A673 (cell line): ENCODE measurements at regions not wholly inside any gene's neighbourhood (a gene's known extent, or its start where the extent isn't known, plus 50 kb on each side); places are given as distances from the start of the nearest gene placed in this dataset.

Source experiments
- BruUV-seq: library from RNA; stranded (reverse); fragments of 400-500 nt; replicated peaks from 2 replicates; lab custom pipeline; 2021; lab: Mats Ljungman, UMichigan
- CTCF ChIA-PET: fragments of 300-600 bp; sonication (Branson Sonifier 250); formaldehyde crosslinking; loops from one replicate; lab custom pipeline; 2022; ENCODE audit warnings: antibody characterized with exemption; lab: Charles Lee
- POLR2A ChIA-PET: fragments of 300-600 bp; sonication (Branson Sonifier 250); formaldehyde crosslinking; loops from one replicate; lab custom pipeline; 2022; ENCODE audit warnings: antibody characterized with exemption; ENCODE audit not compliant: low non-redundant PET; lab: Charles Lee
- DNase-seq: peaks from one replicate; pipeline ENCODE4 v3.0.0-alpha.2; 2015; ENCODE audit warnings: low spot score
- H3K27ac ChIP-seq: fragments of 200-600 bp; sonication (generic); 2 replicates; pipeline ENCODE4 v1.5.1; 2016; ENCODE audit warnings: mixed run types, low read depth, mild to moderate bottlenecking, mixed read lengths, antibody characterized with exemption, low read length; ENCODE audit not compliant: poor library complexity, severe bottlenecking
- H3K27me3 ChIP-seq: fragments of 200-600 bp; sonication (generic); replicated peaks from 2 replicates; pipeline ENCODE4 v1.6.1; 2017; ENCODE audit warnings: mixed run types, low read depth, mild to moderate bottlenecking, mixed read lengths, antibody characterized with exemption, low read length; ENCODE audit not compliant: insufficient read depth, poor library complexity
- H3K36me3 ChIP-seq: fragments of 200-600 bp; sonication (generic); 2 replicates; pipeline ENCODE4 v1.6.1; 2016; ENCODE audit warnings: mixed run types, mild to moderate bottlenecking, mixed read lengths, antibody characterized with exemption, low read length; ENCODE audit not compliant: insufficient read depth, poor library complexity, severe bottlenecking
- H3K4me1 ChIP-seq: fragments of 200-600 bp; sonication (generic); 2 replicates; pipeline ENCODE4 v1.6.1; 2017; ENCODE audit warnings: mixed run types, mild to moderate bottlenecking, mixed read lengths, antibody characterized with exemption, low read length; ENCODE audit not compliant: insufficient read depth, poor library complexity, severe bottlenecking
- H3K4me3 ChIP-seq: fragments of 200-600 bp; sonication (generic); 2 replicates; pipeline ENCODE4 v1.5.1; 2016; ENCODE audit warnings: low read depth, mixed run types, mild to moderate bottlenecking, mixed read lengths, low read length; ENCODE audit not compliant: poor library complexity, severe bottlenecking
- H3K9me3 ChIP-seq: fragments of 200-600 bp; sonication (generic); 2 replicates; pipeline ENCODE4 v1.6.1; 2016; ENCODE audit warnings: mixed run types, low read depth, mild to moderate bottlenecking, mixed read lengths, antibody characterized with exemption, low read length; ENCODE audit not compliant: poor library complexity, severe bottlenecking
- CTCF ChIP-seq: fragments of 300-800, 200-600 bp; sonication (generic); conservative IDR thresholded peaks from 2 replicates; pipeline ENCODE4 v1.5.1; 2017; ENCODE audit warnings: low read depth, mild to moderate bottlenecking, antibody characterized with exemption, low read length, moderate library complexity, mixed read lengths
- EZH2 ChIP-seq: fragments of 200-600 bp; sonication (generic); IDR thresholded peaks from 2 replicates; pipeline ENCODE4 v1.6.1; 2017; ENCODE audit warnings: borderline replicate concordance, low read depth, mild to moderate bottlenecking, mixed read lengths, antibody characterized with exemption, low read length; ENCODE audit not compliant: poor library complexity, severe bottlenecking
- intact Hi-C: fragments of 100-400 bp; cut with micrococcal nuclease; formaldehyde crosslinking; loops from one replicate; pipeline ENCODE4 v1.10.0; 2022; ENCODE audit not compliant: unreplicated experiment

DNA sequence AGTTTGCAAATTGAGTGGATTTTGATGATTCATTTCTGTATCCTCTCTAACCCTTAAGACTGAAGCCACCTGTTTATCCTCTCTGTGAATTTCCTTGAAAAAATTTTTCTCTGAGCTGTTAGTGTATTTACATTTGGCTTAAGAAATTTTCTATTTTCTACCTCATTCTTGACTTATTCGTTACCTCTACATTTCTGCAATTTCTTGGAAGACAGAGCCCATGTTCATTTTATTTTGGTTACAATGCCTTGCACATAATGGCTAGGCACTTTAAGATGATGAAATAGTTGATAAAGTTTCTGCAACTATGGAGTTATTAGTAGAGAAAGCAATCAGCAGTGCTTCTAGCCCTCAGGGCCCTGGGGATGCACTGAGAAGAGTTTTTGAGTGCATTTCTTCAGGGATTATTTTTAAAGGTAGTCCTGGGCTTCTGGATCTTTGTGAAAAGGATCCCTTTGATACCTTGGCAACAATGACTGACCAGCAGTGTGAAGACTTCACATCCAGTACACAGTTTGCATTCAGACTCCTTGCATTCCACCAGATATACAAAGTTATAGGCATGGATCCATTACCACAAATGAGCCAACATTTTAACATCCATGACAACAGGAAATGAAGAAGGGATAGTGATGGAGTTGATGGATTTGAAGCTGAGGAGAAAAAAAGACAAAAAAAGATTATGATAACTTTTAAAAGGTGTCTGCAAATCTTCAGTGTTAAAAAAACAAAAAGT, 68.2 kb downstream of the CH25H start:
- ChIA-PET POLR2A (interaction anchor here (0.7 kb wide), 1 partner anchor 52 kb away, joined by 4 read pairs; no protein-coding TSS in a partner anchor), CTCF (no interaction called here)
- TF ChIP-seq EZH2 (no peak), CTCF (no peak)
- Histone ChIP-seq H3K27me3 (no peaks in the 10 kb centered on the region), H3K36me3 (no peaks in the 10 kb centered on the region), H3K4me1 (peaks cover 9% of the 10 kb centered on the region), H3K4me3 (no peak overlapping the region), H3K9me3 (peaks cover 4% of the 10 kb centered on the region), H3K27ac (peak overlapping the region; percentile 70)
- intact Hi-C loops = no loop called here
- peak; percentile 30 for DNase-seq
- no TSS peak for BruUV-seq

GRCh38 chr10:89134963-89135362, 72.2 kb downstream of the CH25H start:
- intact Hi-C loops = no loop called here
- DNase-seq = no peak
- no peak overlapping the region for H3K4me3 ChIP-seq
- H3K36me3 ChIP-seq = no peaks in the 10 kb centered on the region
- BruUV-seq = no TSS peak
- no peak overlapping the region for H3K27ac ChIP-seq
- H3K27me3 ChIP-seq = no peaks in the 10 kb centered on the region
- POLR2A ChIA-PET = no interaction called here
- peaks cover 7% of the 10 kb centered on the region for H3K9me3 ChIP-seq
- TF ChIP-seq CTCF (no peak), EZH2 (no peak)
- H3K4me1 ChIP-seq = peaks cover 9% of the 10 kb centered on the region
- CTCF ChIA-PET = no interaction called here

DNA sequence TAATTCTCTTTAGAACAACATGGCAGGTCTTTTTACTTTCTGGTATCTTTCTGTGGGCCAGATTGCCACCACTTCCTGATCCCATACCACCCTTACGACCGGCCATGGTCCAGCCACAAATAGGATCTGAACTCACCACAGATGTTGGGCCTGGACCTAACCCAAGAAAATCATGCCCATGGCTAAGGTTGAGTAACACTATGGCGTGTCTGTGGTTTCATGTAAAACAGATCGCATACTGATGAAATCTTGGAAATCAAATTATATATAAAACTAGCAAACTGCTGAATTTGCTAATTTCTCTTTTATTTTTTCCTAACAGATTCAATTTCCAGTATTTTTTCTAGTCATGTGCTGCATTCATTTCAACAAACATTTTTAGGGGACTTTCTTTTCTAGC, 77.2 kb downstream of the CH25H start:
- no TSS peak for BruUV-seq
- H3K4me3 ChIP-seq = no peak overlapping the region
- H3K9me3 ChIP-seq = peaks cover 7% of the 10 kb centered on the region
- no peaks in the 10 kb centered on the region for H3K4me1 ChIP-seq
- no peak for TF ChIP-seq EZH2
- TF ChIP-seq CTCF = no peak
- intact Hi-C loops = no loop called here
- no peak overlapping the region for H3K27ac ChIP-seq
- ChIA-PET POLR2A (no interaction called here), CTCF (no interaction called here)
- H3K27me3 ChIP-seq = no peaks in the 10 kb centered on the region
- DNase-seq = no peak
- no peaks in the 10 kb centered on the region for H3K36me3 ChIP-seq
